Inferior parietal cortex (tissue), 1 donor: ENCODE measurements at regions not wholly inside any gene's neighbourhood (a gene's known extent, or its start where the extent isn't known, plus 50 kb on each side); places are given as distances from the start of the nearest gene placed in this dataset.
"Not testable (repeated sequence)": the region's sequence is repeated elsewhere in the genome, so short reads cannot be mapped to it uniquely, and the experiment has no call there.

Source experiments
- DNase-seq: peaks from one replicate; pipeline ENCODE4 v3.0.0-alpha.2; 2016; ENCODE audit errors: extremely low spot score

DNA sequence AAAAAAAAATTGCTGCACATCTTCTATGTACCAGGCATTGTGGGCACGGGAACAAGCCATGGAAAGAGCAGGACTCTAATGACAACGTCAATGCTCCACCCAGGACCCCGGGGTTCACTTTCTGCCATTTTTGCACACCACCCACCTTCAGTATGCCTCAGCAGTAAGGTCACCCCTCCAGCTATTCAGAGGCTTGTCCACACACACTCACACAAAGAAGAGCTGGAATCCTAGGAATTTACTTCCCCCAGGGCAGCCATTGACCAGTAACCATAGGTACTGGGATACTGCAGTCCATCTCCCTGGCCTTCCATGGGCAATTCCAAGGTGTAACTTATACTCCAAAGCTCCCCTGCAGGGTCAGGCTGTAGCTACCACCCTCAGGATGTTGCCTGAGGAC, 170.8 kb downstream of the SUCLG1 start:
- no peak for DNase-seq

DNA sequence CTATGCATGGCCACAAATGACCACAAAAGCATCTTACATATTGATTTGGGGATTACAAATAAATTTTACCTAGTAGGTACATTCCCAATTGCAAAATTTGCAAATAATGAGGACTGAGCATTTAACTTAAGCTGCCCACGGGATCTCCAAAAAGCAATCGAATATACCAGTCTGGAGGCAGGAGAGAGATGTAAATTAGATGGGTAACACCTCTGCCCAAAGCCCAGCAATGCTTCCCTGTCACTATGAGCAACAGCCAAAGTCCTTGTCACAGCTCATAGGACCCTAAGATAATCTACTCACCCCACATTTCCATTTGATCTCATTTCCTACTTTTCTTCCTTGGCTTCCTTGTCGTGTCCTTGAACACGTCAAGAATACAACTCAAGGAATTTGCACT, 172.2 kb downstream of the SUCLG1 start:
- no peak for DNase-seq

DNA sequence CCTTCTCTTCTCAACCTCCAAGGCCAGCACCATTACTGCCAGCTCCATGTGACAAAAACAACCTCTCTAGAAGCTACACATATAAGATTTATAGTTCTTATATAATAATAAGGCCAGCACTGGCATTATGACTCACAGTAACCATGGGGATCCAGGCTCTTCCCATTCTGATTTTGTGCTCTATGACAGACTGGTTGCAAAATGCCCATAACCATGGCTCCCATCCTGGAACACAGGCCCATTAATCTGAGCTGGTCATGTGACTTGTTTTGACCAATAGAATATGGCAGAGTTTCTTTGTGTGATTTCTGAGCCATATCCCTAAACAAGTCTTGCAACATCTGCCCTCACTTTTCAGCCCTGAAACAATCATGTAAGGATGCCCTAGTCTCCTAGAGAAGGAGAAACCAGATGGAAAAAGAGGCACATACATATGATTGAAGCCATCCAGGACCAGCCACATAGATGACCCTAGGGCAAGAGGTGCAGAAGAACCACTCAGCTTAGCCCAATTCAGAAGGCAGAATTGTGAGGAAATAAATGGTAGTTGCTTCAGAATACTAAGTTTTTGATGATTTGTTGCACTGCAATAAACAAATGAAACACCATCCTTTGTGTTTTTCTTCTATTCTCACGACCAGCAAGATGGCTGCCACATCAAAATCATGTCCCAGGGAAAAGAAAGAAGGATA, 173.9 kb downstream of the SUCLG1 start:
- no peak for DNase-seq

DNA sequence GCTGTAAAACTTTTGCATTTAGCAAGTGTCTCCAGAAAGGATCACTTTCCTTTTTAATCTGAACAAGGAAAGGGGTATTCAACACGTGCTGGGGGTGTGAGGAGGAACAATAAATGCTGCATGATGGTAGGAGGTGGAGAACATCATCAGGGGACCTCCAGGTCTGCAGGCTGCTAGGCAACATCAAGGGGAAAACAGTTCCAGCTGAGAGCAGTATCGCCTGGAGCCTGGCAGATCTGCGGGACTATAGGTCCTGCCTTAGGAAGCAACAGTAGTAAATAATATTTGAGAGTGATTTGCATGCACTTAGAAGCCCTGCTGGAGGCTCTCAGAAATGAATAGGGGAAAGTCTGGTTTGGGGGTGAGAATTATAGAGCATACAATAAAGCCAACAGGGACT, 175.6 kb downstream of the SUCLG1 start:
- DNase-seq: no peak

DNA sequence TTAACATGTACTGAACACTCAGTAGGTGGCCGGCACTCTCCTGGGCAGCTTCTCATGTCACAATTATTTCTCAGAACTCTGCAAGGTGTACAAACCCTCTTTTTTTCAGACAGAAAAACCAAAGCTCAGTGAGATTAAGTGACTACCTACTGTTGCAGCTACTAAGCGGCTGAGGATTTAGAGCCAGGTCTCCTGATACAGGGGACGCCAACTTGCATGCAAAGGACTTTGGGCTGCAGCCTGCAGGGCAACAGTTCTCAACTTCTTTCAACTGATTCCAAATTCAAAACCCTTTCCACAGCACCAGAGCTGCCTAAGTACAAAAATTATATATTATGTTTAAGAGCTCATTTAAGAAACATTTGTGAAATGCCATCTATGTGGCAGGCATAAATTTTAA, 177.6 kb downstream of the SUCLG1 start:
- DNase-seq: no peak

DNA sequence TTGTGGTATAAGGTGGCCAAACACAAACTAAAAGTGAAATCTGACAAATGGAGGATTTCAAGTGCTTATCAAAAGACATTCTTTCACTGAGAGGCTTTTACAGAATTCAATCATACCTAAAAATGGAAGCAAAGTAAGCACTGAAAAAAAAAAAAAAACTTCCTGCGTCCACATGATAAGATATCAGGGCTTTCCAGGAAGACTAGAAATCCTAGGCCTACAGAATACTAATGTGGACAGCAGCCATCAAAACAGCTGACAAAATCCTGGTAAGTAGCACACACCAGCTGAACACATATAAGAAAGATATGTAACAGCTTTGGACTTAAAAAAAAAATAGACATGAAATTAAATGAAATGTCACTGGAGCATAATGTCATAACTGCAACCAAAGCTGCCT, 178.2 kb downstream of the SUCLG1 start:
- no peak for DNase-seq

DNA sequence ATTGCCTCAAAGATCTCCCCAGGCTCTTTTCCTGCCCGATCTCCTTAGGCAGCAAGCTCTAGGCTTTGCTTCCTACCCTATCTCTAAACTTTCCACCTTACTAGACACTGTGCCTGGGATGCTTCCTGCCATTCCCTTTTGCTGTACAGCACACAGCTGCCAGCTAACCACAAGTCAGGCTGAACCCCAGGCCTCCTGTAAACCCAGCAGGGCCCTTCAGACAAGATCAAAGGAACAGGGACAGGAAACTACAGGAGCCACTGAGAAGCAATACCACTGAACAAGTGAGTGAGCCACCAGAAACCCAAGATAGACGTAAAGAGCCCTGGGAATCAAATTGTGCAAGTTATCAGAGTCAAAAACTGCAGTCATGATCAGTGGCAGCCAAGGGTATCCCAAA, 180.7 kb downstream of the SUCLG1 start:
- DNase-seq: no peak

DNA sequence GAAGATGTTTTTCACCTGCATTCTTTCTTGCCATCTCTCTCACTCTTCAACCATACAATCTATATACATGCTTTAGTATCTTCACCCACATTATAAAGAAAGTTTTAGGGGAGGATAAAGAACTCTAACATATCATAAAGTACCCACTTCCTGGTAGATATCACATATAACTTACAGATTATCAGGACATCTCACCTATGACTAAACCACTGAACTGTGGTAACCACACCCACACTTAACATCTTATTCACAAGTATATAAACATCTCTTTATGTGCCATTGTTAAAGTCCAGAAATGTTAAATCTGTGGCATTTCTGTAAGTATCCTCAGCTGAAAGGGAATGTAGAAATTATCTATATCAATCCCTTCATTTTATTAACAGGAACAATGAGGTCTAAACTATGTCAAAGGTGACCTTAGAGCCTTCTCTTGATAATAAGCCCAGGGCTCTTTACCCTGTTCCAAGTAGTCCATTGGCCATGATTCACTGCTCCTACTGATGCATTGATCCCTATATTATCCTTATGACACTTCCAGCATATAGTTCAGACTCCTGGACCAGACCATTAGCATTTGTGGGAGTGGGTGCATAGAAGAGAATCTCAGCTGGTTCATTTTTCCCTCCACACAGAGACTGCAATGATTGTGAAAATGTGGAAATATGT, 182.4 kb downstream of the SUCLG1 start:
- no peak for DNase-seq

DNA sequence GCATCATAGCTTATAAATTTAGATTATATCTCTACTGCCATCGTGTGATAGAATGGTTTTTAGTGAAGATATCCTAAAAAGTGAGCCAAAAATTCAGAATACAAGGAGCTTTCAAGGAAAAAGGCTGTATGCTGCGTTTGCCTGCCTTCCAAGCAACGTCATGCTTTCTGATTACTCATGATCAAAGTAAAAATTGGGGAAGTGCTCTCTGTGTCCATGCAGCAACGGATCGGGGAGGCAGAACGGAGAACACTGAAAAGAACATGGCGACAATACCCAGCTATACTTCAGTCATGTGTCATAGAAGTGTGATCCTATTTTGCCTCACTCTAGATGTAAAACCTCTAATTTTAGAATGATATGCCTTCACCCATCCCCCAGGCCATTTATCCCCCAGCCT, 185.7 kb downstream of the SUCLG1 start:
- DNase-seq: no peak

DNA sequence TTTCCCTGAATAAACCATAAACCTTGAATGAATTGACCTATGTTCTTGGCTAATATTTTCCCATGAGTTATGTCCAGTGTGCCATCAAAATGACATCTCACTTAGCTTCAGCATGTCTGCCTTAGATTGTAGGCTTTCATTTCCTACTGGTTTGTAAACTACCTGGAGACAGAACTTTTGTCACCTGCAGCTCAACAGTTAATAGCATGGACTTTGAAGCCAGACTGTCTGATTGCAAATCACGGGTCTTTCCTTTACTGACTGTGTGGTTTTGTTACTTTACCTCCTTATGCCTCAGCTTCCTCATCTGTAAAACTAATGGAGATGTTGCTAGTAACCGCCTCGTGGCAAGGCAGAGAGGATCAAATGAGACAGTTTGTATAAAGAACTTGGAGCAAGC, 187.1 kb downstream of the SUCLG1 start:
- DNase-seq: no peak

DNA sequence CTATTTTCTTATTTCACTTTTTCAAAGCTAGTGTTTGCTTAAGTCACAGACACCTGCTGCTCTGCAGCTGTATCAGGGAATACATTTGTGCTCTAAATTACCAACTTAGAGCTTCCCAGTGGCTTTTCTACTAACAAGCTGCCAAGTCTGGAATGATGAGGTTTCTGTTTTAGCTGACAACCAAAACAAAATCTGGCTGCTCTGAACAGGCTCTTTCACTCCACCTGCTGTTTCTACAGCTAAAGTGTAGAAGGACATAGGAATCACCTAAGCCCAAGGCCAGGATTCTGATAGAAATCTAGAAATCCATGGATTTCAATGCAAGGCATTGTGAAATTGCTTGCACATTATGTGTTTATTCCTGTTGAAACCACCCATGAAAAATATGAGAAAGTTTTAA, 201.2 kb downstream of the SUCLG1 start:
- DNase-seq: peak; percentile 56

DNA sequence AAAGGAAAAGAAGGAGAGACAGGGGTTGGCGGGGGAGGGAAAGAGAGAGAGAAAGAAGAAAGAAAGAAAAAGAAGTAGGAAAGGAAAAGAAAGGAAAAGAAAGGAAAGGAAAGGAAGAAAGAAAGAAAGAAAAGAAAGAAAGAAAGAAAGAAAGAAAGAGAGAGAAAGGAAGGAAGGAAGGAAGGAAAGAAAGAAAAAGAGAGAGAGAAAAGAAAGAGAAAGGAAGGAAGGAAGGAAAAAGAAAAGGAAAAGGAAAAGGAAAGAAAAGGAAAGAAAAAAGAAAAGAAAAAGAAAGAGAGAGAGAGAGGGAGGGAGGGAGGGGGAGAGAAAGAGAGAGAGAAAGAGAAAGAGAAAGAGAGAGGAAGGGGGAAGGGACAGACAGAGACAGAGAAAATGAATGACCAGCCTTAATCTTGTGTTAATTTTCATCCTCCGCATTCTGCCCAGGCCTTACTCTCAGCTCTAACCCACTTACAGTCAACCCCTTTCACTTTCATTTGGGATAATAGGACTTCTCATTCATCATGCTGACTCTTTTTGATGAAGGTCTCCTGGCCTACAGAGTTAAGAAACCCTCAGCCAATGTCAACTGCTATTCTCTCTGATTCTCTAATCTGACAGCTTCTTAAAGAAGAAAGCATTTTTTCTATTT, 207.3 kb downstream of the SUCLG1 start:
- DNase-seq: no peak

DNA sequence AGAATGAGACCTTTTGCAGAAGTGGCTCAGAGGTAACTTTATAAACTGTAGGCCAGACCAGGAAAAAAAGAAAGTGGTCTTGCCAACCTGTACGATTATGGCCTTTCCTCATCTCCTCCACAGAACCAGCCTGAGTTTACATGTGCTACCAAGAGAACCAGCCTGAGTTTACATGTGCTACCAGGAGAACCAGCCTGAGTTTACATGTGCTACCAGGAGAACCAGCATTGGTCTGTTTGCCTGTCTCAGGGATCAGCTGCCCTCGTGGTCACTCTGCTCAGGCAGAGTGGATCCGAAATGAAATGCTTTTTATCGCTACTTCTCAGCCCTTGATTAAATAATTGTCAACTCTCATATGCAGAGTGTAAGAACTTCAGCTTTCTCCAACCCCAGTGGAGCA, 209.9 kb downstream of the SUCLG1 start:
- no peak for DNase-seq

DNA sequence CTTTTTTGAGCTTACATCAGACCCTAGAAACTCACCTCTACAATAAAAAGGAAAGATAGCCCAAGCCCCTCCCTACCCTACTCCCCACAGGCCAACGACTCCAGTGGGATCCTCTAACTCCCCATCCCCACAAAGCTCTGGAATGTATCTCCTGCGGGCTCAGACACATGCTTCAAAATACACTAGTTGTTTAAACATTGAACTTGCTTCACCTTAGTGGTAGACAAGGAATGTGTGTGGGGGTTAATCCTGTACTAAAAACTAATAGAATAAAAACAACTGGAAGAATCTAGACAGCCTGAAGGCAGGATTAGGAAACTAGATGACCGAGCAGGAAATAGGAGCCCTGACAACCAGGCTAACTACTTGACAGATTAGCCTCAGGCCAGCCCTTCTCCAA, 211.5 kb downstream of the SUCLG1 start:
- DNase-seq: no peak

DNA sequence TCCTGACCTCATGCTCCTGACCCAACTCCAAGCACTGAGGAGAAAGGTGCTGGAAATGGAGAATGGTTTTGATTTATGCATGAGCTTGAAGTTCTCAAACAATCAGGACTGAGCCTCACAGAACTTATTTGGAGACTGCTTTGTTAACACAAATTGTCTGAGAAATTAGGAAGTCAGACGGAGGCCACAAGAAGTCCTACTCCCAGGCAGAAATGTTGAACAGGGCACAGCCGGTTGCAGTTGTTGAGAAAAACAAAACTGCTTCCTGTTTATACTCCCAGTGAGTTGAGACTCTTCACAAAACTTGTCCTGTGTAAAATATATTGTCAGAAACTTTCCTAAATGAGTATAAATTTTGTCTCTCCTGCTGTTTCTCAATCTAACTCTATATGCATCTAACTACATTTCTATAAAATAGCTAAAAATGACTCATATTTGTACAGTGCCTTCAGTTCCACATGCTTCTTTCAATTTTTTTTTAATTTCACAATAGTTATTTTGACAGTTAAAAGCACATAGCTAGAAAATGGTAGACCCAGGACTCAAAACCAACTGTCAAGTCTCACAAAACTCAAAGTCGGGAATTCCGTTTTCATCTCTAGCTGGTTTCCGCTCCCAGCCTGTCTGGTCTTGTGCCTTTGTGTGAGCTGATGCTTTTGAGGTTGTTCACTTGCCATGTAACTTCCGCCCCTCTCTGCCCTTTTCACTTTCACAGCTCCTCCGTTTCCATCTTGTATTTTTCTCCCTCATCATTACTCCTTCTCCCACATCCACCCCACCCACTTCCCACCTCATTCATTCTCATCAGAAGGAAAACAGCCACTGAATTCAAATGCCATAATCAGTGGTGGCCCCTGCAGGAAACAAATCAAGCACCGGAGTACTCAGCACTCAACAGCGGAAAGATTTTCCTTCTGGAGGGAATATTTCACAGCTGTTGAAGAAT, 215.0 kb downstream of the SUCLG1 start:
- DNase-seq: no peak

DNA sequence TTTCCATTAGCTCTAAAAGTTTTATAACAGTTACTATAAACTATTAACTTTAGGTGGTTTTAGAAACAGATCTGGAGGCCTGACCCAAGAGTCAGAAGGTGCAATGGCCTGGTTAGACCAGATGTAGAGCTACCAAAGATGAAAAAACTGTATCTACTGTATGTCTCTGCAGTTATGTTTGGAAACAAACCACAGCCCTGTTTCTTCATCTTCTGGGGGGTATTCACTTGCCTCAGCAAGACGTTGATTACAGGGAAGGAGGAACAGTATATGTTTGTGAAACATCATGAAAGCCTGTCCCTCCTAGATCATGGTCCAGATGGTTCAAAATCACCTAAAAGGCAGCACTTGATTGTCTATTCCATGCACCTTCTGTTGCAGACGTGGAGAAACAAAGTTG, 220.2 kb downstream of the SUCLG1 start:
- DNase-seq: no peak

DNA sequence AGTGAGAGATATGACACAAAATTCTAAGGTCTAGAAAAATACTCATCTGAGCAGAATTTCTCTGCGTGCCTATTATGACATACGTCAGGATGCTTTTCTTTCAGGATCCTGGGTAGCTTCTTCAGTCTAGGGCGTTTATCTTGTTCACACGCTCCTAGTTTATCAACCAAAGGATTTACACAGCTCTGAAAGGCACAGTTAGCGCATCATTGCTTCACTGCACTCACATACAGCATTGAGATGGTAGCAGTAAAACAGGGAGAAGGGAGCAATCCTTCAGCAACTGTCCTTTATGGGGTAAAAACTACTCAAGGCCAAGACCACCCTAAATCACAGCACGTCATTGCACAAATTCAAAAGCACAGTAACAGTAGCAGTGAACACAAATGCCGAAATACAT, 222.8 kb downstream of the SUCLG1 start:
- DNase-seq: no peak

DNA sequence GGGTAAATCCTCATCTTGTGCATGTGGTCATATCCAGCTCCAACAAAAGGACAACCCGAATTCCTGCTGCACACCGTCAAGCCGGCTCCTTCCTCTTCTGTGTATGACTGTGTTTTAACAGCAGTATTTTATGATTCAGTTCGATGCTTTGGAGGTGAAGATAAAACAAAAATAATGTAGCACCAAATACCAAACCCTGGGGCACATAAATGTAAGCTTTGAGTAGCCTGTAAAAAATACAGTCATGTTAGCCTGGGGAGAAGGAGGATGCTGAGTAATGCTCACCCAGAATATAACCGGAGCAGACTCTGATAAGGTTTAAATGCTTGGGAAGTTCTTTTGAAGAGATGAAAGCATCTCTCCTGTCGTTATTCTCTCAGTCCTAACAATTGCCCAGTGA, 225.0 kb downstream of the SUCLG1 start:
- no peak for DNase-seq

DNA sequence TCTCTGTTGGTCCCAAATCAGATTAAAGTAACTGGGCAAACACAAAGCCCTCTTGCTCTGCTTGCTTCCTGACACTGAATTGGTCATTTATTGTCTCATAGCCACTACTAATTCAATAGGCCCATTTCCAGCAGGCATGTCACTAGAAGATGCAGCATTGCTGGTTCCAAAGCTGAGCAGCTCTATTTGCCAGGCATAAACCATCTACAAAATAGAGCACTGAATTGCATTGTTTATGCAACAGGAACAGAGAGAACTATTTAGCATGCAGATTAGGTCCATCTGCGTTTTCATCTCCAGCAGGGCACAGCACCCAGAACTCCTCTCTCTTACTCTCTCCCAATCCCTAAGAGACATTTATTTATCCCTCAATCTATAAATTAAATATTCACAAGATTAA, 227.6 kb downstream of the SUCLG1 start:
- peak; percentile 70 for DNase-seq

DNA sequence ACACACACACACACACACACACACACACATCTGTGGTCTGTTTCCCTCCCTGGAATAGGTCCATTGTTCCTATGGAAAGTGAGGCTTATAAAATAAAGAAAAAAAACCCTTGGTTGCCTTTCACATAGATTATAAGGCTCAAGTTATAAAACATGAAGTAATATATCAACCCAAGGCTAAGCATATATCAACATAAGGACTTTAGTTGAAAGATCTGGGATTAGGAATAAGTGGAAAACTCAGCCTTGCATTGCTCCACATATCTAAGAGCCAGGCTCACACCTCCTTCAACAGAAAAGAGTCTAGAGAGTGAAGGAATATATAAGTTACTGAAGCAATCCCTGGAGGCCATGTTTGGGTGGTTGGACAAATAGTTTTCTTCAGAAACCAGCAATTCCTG, 235.0 kb downstream of the SUCLG1 start:
- DNase-seq: no peak

DNA sequence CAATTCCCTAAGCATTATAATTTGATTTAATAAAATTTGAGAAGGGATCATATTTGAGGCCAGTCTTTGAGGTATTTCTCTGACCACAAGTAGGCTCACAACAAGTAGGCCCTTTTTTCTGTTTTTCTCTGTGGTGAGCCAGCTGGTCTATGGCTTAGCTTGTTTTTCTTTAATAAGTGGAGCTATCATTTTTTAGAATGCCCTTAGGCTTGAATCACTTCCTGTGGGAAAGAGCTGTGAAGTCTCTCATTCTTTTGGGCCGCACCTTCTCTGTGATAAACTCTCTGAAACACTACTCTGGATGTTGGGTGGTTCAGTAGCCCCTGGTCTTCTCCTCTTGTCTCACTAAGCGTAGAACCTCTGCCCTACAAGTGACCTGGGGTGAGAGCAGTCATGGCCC, 235.9 kb downstream of the SUCLG1 start:
- DNase-seq: no peak

DNA sequence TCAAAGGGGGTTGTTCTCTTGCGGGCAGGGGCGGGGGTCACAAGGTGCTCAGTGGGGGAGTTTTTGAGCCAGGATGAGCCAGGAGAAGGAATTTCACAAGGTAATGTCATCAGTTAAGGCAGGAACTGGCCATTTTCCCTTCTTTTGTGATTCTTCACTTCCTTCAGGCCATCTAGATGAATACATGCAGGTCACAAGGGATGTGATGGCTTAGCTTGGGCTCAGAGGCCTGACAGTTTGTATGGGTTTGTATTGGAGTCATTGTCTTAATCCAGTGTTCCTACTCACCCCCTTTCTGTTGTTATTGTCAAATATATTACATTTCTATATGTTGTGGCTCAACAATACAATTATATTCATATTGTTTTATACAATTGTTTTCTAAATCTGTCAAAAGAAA, 238.0 kb downstream of the SUCLG1 start:
- not testable (repeated sequence) for DNase-seq
